ENCODE measurements at regions not wholly inside any gene's neighbourhood (a gene's known extent, or its start where the extent isn't known, plus 50 kb on each side); places are given as distances from the start of the nearest gene placed in this dataset.

- H3K4me3 ChIP-seq (ENCODE audit: low read length), result no peak overlapping the region
- no peak for TF ChIP-seq CTCF (conservative IDR thresholded peaks at IDR 0.05; ENCODE audit: low read depth, low read length)
- DNase-seq (ENCODE audit: low read depth), result no peak
These were observed 365.9 kb downstream of the MLLT3 start for GRCh38 chr9:20256284-20256948.

- no peak for TF ChIP-seq CTCF (conservative IDR thresholded peaks at IDR 0.05; ENCODE audit: low read depth, low read length)
- H3K4me3 ChIP-seq (ENCODE audit: low read length), result no peak overlapping the region
- DNase-seq (ENCODE audit: low read depth), result no peak
These were observed 367.2 kb downstream of the MLLT3 start for GRCh38 chr9:20255052-20255451.

GRCh38 chr9:20253635-20254034 is 368.7 kb downstream of the MLLT3 start:
- no peak for DNase-seq (ENCODE audit: low read depth)
- no peak overlapping the region for H3K4me3 ChIP-seq (ENCODE audit: low read length)

GRCh38 chr9:20252778-20253177 is 369.5 kb downstream of the MLLT3 start:
- TF ChIP-seq CTCF (conservative IDR thresholded peaks at IDR 0.05; ENCODE audit: low read depth, low read length), result no peak
- DNase-seq (ENCODE audit: low read depth), result no peak
- H3K4me3 ChIP-seq (ENCODE audit: low read length), result no peak overlapping the region

More at GRCh38 chr9:20253635-20254034, 368.7 kb downstream of the MLLT3 start:
- TF ChIP-seq CTCF (conservative IDR thresholded peaks at IDR 0.05; ENCODE audit: low read depth, low read length), result no peak

GRCh38 chr9:20250791-20251190 is 371.5 kb downstream of the MLLT3 start:
- DNase-seq (ENCODE audit: low read depth), result no peak
- H3K4me3 ChIP-seq (ENCODE audit: low read length), result no peak overlapping the region
- TF ChIP-seq CTCF (conservative IDR thresholded peaks at IDR 0.05; ENCODE audit: low read depth, low read length), result no peak

- no peak overlapping the region for H3K4me3 ChIP-seq (ENCODE audit: low read length)
- no peak for TF ChIP-seq CTCF (conservative IDR thresholded peaks at IDR 0.05; ENCODE audit: low read depth, low read length)
These were observed 378.0 kb downstream of the MLLT3 start for GRCh38 chr9:20244271-20244670.

GRCh38 chr9:20243841-20244240 is 378.5 kb downstream of the MLLT3 start:
- H3K4me3 ChIP-seq (ENCODE audit: low read length), result no peak overlapping the region
- DNase-seq (ENCODE audit: low read depth), result no peak
- no peak for TF ChIP-seq CTCF (conservative IDR thresholded peaks at IDR 0.05; ENCODE audit: low read depth, low read length)

More at GRCh38 chr9:20244271-20244670, 378.0 kb downstream of the MLLT3 start:
- no peak for DNase-seq (ENCODE audit: low read depth)

All from retinal pigment epithelial cell (primary cell).